ENCODE measurements at regions not wholly inside any gene's neighbourhood (a gene's known extent, or its start where the extent isn't known, plus 50 kb on each side); places are given as distances from the start of the nearest gene placed in this dataset.

DNA sequence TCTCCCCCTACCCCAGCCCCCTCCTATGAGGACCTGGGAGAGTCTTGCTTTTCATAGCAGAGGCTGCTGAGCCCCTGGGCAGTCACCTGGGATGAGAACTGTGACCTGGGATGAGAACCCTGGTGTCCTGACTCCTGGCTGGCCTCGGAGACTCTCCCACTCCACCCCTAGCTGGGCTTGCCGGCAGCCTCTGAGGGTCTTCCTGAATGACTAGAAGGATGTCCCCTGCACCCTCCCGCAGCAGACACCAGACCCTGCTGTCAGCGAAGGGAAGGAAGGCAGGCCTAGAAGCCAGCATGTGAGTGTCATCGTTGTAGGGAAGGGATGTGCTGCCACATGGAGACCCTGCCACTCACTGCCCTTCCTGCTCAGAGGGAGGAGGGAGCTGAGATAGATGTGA, 203.4 kb upstream of the ZNF536 start:
- H3K27ac ChIP-seq (ENCODE audit: extremely low read depth, low read depth, low read length): no peak overlapping the region
- no peaks in the 10 kb centered on the region for H3K9me3 ChIP-seq (ENCODE audit: control insufficient read depth, insufficient read depth, low read depth, low read length)
- no peaks in the 10 kb centered on the region; a peak in 1 of 3 replicates for H3K36me3 ChIP-seq (ENCODE audit: control insufficient read depth in 2 of 2, insufficient read depth in 1 of 2, low read length in 2 of 2)
- H3K4me3 ChIP-seq (ENCODE audit: low read depth, low read length): no peak overlapping the region
- no peaks in the 10 kb centered on the region for H3K4me1 ChIP-seq (ENCODE audit: control insufficient read depth, insufficient read depth, low read length)
- ChIA-PET POLR2A (no interaction called here), CTCF (no interaction called here)
- TF ChIP-seq TRIM28 (IDR thresholded peaks at IDR 0.05; ENCODE audit: borderline replicate concordance, low read length) (no peak), ZEB2 (tag by site-specific recombination; IDR thresholded peaks at IDR 0.05) (no peak), ZNF48 (tag by site-specific recombination; IDR thresholded peaks at IDR 0.05) (no peak), ZNF701 (tag by site-specific recombination; IDR thresholded peaks at IDR 0.05) (no peak)

DNA sequence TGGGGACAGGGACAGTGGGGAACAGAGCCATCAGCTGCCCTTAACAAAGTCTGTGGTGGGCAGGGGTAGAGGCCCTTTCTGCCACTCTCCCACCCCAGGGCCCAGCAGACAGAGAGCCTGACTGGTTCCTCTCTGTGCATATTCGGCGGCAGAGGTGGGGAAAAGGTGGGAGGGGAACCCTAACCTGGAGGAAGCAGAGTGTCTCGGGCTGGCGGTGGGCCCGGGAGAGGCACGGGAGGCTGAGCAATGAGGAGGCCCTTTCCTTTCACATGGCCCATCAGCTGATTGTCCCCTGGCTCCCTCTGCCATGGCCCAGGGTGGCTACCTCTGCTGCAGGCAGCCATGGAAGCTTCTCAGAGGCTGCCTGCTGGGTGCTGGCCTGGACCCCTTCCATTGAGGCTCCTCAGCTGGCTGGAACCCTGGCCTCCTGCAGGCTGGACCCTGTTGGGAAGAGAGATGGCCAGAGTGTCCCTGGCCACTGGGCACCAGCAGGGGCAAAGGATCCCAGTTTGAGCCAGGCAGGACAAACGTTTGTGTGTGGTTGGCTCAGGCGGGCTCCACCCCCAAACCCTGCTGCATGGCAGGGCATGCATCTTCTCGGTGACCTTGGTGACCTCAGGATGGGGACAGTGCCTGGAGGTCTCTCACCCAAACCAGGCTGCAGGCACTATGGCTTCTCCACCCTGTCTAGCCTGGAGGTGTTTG, 202.8 kb upstream of the ZNF536 start:
- ChIA-PET CTCF (no interaction called here), POLR2A (no interaction called here)
- TF ChIP-seq ZEB2 (tag by site-specific recombination; IDR thresholded peaks at IDR 0.05): no peak
- TF ChIP-seq ZNF169 (tag by site-specific recombination; IDR thresholded peaks at IDR 0.05): no peak
- TF ChIP-seq KLF9 (tag by site-specific recombination; IDR thresholded peaks at IDR 0.05; ENCODE audit: low read depth): no peak
- no peak for TF ChIP-seq SP7 (tag by site-specific recombination; IDR thresholded peaks at IDR 0.05)
- TF ChIP-seq ZNF792 (tag by site-specific recombination; IDR thresholded peaks at IDR 0.05): no peak
- no peak for TF ChIP-seq GLIS2 (tag by site-specific recombination; IDR thresholded peaks at IDR 0.05)
- TF ChIP-seq, protein P1, sequence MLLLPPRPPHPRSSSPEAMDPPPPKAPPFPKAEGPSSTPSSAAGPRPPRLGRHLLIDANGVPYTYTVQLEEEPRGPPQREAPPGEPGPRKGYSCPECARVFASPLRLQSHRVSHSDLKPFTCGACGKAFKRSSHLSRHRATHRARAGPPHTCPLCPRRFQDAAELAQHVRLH (tag by site-specific recombination; IDR thresholded peaks at IDR 0.05): no peak
- TF ChIP-seq ZNF248 (tag by site-specific recombination; IDR thresholded peaks at IDR 0.05): no peak
- no peak for TF ChIP-seq ZSCAN30 (tag by site-specific recombination; IDR thresholded peaks at IDR 0.05)
- no peak for TF ChIP-seq ZNF600 (tag by site-specific recombination; IDR thresholded peaks at IDR 0.05)
- TF ChIP-seq ZNF140 (tag by site-specific recombination; IDR thresholded peaks at IDR 0.05): no peak
- TF ChIP-seq, protein P2, sequence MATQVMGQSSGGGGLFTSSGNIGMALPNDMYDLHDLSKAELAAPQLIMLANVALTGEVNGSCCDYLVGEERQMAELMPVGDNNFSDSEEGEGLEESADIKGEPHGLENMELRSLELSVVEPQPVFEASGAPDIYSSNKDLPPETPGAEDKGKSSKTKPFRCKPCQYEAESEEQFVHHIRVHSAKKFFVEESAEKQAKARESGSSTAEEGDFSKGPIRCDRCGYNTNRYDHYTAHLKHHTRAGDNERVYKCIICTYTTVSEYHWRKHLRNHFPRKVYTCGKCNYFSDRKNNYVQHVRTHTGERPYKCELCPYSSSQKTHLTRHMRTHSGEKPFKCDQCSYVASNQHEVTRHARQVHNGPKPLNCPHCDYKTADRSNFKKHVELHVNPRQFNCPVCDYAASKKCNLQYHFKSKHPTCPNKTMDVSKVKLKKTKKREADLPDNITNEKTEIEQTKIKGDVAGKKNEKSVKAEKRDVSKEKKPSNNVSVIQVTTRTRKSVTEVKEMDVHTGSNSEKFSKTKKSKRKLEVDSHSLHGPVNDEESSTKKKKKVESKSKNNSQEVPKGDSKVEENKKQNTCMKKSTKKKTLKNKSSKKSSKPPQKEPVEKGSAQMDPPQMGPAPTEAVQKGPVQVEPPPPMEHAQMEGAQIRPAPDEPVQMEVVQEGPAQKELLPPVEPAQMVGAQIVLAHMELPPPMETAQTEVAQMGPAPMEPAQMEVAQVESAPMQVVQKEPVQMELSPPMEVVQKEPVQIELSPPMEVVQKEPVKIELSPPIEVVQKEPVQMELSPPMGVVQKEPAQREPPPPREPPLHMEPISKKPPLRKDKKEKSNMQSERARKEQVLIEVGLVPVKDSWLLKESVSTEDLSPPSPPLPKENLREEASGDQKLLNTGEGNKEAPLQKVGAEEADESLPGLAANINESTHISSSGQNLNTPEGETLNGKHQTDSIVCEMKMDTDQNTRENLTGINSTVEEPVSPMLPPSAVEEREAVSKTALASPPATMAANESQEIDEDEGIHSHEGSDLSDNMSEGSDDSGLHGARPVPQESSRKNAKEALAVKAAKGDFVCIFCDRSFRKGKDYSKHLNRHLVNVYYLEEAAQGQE (tag by site-specific recombination; IDR thresholded peaks at IDR 0.05): no peak
- TF ChIP-seq, protein P3, sequence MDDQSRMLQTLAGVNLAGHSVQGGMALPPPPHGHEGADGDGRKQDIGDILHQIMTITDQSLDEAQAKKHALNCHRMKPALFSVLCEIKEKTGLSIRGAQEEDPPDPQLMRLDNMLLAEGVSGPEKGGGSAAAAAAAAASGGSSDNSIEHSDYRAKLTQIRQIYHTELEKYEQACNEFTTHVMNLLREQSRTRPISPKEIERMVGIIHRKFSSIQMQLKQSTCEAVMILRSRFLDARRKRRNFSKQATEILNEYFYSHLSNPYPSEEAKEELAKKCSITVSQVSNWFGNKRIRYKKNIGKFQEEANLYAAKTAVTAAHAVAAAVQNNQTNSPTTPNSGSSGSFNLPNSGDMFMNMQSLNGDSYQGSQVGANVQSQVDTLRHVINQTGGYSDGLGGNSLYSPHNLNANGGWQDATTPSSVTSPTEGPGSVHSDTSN (CRISPR knock-in tag; IDR thresholded peaks at IDR 0.05): no peak
- no peak for TF ChIP-seq SETDB1 (IDR thresholded peaks at IDR 0.05; ENCODE audit: insufficient read length, low read length)
- no peak for TF ChIP-seq ZNF202 (tag by site-specific recombination; IDR thresholded peaks at IDR 0.05; ENCODE audit: borderline replicate concordance)

DNA sequence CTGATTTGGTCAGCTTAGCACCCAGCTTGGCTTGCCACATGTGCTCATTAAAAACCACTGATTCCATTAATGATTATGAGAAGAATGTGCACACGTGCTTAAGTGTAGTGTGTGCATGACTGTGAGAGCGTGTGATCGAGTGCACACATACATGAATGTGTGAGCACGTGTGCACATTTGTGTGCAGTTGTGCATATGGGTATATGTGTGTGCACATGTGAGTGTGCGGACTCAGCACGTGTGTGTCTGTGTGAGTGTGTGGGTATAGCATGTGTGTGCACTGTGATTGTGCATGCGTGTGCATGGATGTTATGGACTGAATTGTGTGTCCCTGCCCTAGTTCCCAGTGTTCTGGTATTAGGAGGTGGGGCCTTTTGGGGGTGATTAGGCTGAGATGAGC, 202.1 kb upstream of the ZNF536 start:
- no peaks in the 10 kb centered on the region; a peak in 1 of 3 replicates for H3K36me3 ChIP-seq (ENCODE audit: control insufficient read depth in 2 of 2, insufficient read depth in 1 of 2, low read length in 2 of 2)
- H3K9me3 ChIP-seq (ENCODE audit: control insufficient read depth, insufficient read depth, low read depth, low read length): no peaks in the 10 kb centered on the region
- ChIA-PET POLR2A (no interaction called here), CTCF (no interaction called here)
- H3K4me3 ChIP-seq (ENCODE audit: low read depth, low read length): no peak overlapping the region
- no peaks in the 10 kb centered on the region for H3K4me1 ChIP-seq (ENCODE audit: control insufficient read depth, insufficient read depth, low read length)
- H3K27ac ChIP-seq (ENCODE audit: extremely low read depth, low read depth, low read length): no peak overlapping the region
- TF ChIP-seq, protein P4, sequence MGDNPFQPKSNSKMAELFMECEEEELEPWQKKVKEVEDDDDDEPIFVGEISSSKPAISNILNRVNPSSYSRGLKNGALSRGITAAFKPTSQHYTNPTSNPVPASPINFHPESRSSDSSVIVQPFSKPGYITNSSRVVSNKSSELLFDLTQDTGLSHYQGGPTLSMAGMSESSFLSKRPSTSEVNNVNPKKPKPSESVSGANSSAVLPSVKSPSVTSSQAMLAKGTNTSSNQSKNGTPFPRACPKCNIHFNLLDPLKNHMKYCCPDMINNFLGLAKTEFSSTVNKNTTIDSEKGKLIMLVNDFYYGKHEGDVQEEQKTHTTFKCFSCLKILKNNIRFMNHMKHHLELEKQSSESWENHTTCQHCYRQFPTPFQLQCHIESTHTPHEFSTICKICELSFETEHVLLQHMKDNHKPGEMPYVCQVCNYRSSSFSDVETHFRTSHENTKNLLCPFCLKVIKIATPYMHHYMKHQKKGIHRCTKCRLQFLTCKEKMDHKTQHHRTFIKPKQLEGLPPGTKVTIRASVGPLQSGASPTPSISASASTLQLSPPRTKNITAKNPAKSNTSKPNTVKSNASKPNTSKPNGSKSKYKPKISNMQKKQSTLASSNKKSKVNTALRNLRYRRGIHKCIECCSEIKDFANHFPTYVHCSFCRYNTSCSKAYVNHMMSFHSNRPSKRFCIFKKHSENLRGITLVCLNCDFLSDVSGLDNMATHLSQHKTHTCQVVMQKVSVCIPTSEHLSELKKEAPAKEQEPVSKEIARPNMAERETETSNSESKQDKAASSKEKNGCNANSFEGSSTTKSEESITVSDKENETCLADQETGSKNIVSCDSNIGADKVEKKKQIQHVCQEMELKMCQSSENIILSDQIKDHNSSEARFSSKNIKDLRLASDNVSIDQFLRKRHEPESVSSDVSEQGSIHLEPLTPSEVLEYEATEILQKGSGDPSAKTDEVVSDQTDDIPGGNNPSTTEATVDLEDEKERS (tag by site-specific recombination; IDR thresholded peaks at IDR 0.05): no peak
- TF ChIP-seq ZNF629 (tag by site-specific recombination; IDR thresholded peaks at IDR 0.05): no peak
- TF ChIP-seq ZNF621 (tag by site-specific recombination; IDR thresholded peaks at IDR 0.05): no peak
- TF ChIP-seq ZNF146 (tag by site-specific recombination; IDR thresholded peaks at IDR 0.05): no peak
- no peak for TF ChIP-seq GLI2 (tag by site-specific recombination; IDR thresholded peaks at IDR 0.05; ENCODE audit: borderline replicate concordance, low read depth)
- TF ChIP-seq MYNN (tag by site-specific recombination; IDR thresholded peaks at IDR 0.05; ENCODE audit: borderline replicate concordance): no peak
- TF ChIP-seq MZF1 (tag by site-specific recombination; IDR thresholded peaks at IDR 0.05; ENCODE audit: borderline replicate concordance): no peak
- no peak for TF ChIP-seq ZBTB1 (tag by site-specific recombination; IDR thresholded peaks at IDR 0.05)

More for the DNA sequence above, 202.8 kb upstream of the ZNF536 start:
- Histone ChIP-seq H3K27ac (ENCODE audit: extremely low read depth, low read depth, low read length) (no peak overlapping the region), H3K36me3 (ENCODE audit: control insufficient read depth in 2 of 2, insufficient read depth in 1 of 2, low read length in 2 of 2) (no peaks in the 10 kb centered on the region; a peak in 1 of 3 replicates), H3K4me3 (ENCODE audit: low read depth, low read length) (no peak overlapping the region), H3K9me3 (ENCODE audit: control insufficient read depth, insufficient read depth, low read depth, low read length) (no peaks in the 10 kb centered on the region), H3K4me1 (ENCODE audit: control insufficient read depth, insufficient read depth, low read length) (no peaks in the 10 kb centered on the region)
